GM18508 (cell line): ENCODE measurements at regions not wholly inside any gene's neighbourhood (a gene's known extent, or its start where the extent isn't known, plus 50 kb on each side); places are given as distances from the start of the nearest gene placed in this dataset.

Experiments
- ATAC-seq: cut with Tn5 transposase; IDR thresholded peaks from one replicate; pipeline ENCODE4 v1.9.1; 2021; ENCODE audit warnings: moderate number of reproducible peaks; ENCODE audit not compliant: insufficient read depth, unreplicated experiment

DNA sequence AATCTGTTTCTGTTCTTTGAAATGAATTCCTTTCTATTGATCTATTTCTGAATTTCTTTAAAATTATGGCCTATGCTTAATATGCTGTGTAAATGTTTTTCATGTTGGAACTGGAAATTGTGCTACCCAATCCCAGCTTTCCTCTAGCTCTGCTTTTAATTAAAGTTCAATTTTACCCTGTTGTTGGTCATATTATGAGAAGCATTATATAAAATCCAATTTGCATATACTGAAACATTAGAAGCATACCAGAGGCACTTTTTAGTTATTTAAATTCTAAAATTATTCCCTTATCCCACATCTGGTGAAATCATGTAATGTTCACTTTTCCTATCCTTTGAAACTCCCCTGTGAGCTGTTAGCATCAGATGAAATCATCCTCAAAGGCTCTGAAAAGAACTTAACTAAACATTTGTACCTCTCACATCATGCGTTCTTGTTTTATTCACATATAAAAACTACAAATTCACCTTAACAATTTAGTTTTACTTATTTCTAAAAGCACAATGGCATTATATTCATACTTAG lies 160.6 kb upstream of the COL21A1 start:
- no peak for ATAC-seq

DNA sequence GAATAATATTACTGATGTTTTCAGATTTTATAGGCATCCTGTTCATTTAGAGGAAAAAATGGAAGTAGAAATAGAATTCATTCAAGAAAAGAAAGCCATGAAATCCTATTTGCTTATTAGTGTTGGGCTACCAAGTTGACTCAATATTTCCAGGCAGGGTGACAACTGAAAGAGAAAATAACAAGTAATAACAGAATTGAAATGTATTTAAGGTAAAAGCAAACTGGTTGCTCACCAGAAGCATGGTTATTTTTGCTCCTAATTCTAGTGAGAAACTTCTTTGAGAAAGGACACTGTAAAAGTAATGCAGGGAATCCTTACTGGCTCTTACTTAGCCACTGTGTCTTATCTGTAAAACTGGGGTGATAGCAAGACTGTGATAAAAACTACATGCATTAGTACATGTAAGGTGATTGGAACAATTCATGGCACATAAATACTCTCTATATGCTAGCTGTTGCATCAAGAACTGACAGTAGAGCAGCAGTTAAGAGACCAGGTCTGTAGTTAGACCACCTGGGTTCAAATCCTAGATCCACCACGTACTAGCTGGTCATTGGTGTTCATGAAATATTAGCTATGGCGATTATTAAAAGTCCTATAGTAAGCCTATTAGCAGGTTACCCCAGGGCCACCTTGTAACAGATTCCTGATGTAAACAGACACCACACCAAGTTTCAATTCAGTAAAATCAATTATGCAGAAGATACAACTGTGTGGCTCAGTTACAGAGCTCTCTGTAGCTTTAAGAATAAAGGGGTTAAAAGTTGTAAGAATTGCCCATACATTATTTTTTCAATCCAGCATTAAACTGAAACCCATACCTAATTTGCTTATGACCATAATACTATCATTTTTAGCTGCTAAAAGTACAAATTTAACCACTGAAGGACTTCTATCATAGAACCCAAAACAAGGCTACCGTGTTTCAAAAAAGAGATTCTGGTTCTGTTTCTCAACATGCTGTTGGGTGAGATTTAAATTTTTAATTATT lies 159.2 kb upstream of the COL21A1 start:
- peak; percentile 67 for ATAC-seq

DNA sequence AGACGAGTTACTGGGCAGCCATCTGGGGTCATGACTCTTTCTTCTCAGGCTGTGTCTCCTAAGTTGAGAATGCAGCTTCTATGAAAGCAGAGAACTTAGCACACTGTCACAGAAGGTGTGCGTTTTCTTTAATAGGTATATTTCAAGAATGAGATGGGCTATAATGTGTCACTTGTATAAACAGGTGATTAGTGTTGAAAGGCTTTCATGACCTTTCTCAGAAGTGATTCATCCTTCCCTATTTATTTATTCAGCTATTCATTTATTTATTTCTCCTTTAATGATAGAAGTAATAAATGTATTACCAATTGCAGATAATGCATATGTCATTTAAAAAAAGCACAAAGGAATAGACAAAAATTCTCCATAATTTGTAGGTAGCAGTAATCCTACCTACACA lies 157.2 kb upstream of the COL21A1 start:
- ATAC-seq, result no peak

DNA sequence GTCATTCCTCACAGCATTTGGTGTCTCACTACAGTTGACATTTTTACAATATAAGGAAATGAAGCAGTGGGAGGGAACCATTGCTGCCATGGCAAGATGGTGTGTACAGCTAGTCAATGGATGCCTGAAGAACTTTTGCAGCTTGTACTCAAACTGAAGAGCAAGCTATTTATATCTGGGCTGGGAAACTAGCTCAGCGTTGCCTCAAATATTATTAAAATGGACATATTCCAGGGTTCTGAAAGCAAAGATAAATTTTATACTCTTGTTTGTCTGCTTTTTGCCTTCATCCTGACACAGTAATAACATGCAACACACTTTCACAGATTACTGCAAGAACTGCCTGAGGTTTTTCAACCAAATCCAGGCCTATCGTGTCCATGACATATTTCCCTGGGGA lies 156.4 kb upstream of the COL21A1 start:
- no peak for ATAC-seq

DNA sequence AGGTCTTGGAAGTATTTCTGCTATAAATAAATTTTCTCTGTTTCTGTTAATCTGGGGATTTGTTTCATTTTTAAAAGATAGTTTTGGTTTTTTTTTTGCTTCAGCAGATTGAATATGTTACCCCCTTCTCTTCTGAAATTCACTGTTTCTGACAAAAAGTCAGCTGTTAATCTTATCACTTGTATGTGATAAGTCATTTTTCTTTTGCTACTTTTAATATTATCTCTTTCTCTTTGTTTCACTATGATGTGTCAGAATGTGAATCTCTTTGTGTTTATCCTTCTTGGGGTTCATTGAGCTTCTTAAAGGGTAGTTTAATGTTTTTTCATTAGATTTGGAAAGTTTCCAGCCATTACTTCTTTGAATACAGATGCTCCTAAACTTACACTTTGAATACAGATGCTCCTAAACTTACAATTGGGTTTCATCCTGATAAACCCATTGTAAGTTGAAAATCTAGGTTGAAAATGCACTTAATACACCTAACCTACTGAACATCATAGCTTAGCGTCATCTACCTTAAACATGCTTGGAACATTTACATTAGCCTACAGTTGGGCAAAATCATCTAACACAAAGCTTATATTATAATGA lies 154.2 kb upstream of the COL21A1 start:
- ATAC-seq, result no peak

DNA sequence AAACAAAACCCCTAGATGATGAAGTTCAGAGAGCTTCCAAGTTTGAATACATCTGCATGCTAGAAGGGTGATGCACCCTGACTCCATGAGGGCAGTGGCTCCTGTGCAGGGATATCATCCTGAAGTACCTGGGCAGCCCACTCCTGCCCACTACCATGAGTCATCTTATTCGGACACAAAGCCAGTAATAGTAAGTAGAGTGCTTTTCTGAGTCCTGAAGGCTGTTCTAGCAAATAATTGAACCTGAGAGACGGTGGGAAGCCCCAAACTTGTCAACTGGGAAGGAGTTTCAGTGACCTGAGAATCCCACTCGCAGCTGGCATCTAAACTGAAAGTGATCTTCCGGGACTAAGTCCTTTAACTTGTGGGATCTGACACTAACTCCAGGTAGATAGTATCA lies 152.9 kb upstream of the COL21A1 start:
- no peak for ATAC-seq

DNA sequence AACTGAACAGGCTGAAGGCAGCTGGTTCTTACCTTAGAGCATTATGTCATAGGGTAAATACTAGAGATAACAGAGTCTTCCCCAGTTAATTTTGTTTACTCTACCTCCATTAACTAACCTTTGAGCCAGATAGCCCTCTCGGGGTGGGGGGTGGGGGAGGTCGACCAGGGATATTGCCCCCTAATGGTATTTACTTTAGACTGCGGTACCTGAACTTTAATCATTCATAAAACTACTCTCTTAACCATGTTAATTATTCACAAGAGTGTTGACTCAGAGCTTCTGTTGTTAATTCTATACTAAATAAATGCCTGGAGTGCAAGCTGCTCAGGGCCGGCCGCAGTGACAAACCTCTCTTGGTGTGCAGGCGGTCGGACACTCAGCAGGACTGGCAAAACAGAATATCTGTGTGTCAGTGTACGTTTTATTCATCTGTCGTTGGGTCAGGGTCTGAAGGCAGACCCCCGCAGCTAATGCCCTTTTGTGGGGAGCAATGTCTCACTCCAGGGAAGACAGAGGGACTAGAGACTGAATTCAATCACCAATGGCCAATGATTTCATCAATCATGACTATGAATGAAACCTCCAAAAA lies 152.4 kb upstream of the COL21A1 start:
- no peak for ATAC-seq

- ATAC-seq, result no peak
Observed at GRCh38 chr6:56399250-56399671, 151.9 kb upstream of the COL21A1 start.

GRCh38 chr6:56396435-56396834 lies 149.1 kb upstream of the COL21A1 start:
- no peak for ATAC-seq

DNA sequence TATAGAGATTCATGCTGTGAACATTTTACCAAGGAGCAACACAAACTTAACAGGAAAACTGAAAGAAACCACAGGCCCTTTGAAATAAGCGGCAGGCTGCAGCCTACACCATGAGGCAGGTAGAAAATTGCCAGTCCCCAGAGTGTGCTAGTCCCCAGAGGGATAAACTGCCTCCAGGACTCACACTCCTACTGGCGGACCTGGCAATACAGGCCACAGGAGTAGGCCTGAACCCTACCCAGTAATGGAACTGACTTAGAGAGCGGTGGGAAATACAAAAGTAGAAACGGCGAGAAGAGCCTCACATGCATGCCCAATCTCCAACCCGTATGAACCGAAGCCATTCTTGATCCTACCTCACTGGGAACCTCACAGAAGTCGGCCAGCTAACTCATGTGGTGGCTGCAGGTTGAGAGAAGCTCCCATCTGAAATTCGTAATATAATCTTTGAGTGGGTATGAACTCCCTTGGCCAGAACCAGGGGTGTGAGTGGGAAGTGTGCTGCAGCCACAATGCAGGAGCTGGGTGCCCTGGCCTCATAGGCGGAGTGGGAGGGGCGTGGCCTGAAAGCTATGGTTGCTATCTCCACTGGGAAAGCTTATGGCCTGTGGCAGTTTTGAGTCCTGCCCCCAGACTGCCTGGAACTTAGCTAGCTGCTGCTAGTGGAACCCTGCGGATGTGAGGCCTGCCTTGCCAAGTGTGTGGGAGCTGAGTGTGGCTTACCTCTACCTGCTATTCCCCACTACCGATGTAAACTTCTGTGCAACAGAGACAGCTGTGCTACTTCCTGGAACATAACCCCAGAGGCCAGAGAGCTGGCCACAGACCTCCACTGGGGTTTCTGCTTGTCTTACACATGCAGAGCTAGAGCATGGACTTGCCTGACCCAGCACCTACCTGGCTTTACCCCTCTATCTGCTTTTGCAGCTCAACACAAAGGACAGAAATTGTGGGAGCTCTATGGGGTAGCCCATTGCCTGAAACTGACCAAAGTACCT lies 146.5 kb upstream of the COL21A1 start:
- ATAC-seq, result no peak

DNA sequence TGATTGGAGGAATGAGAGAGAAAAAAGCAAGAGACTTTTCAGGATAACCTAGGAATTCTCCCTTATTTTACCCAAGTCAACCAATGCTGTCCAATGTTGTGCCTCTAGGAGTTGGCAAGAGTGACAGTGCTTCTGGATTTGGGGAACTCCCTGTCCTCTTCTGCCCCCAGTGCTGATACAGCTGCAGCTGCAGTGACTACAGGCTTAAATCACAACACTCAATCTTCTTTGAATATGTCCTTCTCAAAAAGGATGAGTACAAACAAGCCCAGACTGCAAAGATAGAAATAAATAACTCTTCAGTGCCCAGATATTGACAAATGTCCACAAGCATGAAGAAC lies 141.0 kb upstream of the COL21A1 start:
- ATAC-seq, result no peak

GRCh38 chr6:56387621-56388414 lies 140.4 kb upstream of the COL21A1 start:
- no peak for ATAC-seq

- ATAC-seq, result no peak
Observed at GRCh38 chr6:56386717-56387116, 139.3 kb upstream of the COL21A1 start.

GRCh38 chr6:56385981-56386593 lies 138.7 kb upstream of the COL21A1 start:
- ATAC-seq, result no peak

DNA sequence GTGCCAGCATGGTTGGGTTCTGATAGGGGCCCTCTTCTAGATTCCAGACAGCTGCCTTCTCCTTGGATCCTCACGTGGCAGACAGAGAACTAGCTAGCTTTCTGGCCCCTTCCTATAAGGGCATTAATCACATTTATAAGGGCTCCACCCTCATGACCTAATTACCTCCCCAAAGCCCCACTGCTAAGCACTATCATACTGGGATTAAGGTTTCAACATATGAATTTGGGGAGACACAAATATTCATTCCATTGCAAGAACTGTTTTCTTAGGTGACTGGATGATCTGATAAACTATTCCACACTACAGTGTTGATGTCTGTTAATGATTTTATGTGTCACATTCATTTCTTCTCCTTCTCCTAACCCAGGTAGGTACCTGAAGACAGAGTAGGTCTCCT lies 135.8 kb upstream of the COL21A1 start:
- no peak for ATAC-seq

DNA sequence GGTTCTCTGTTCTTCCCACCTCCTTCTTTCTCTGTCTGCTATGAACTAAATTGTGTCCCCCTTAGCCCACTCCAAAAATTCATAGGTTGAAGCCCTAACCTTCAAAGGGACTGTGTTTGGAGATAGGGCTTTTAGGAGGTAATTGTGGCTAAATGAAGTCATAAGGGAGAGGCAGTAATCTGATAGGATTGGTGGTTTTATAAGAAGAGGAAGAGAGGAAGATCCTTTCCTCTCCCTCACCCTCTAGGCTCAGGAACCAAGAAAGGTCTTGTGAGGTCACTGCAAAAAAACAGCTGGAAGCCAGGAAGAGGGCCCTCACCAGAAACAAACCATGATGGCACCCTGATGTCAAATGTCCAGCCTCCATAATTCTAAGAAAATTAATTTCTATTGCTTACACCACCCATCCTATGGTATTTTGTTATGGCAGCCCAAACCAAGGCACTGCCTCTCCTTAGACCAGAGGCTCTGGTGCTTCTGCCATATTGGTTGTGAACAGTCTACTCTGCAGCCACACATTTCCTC lies 135.1 kb upstream of the COL21A1 start:
- no peak for ATAC-seq

DNA sequence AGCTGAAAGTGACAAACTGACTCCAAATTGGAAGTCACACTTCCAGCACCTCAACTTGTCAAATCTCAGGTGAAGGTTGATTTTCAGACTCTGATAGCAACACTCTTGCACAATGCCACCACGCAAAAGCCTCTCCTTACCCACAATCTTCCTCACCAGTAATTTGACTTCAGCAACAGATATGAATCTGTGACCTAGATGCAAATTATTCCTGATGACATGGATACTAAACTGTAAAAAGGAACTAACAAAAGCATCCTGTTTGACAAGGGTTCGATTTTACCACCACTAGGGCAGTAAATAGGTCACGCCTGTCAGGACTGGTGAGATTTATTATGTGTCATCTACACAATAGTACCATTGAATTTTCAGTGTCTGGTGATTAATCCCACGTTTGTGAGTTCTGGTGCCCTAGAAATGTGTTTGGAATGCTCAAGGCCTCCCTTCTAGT lies 134.4 kb upstream of the COL21A1 start:
- ATAC-seq, result no peak

- no peak for ATAC-seq
Observed at GRCh38 chr6:56380476-56380875, 133.1 kb upstream of the COL21A1 start.
